ENCODE measurements at regions not wholly inside any gene's neighbourhood (a gene's known extent, or its start where the extent isn't known, plus 50 kb on each side); places are given as distances from the start of the nearest gene placed in this dataset.

DNA sequence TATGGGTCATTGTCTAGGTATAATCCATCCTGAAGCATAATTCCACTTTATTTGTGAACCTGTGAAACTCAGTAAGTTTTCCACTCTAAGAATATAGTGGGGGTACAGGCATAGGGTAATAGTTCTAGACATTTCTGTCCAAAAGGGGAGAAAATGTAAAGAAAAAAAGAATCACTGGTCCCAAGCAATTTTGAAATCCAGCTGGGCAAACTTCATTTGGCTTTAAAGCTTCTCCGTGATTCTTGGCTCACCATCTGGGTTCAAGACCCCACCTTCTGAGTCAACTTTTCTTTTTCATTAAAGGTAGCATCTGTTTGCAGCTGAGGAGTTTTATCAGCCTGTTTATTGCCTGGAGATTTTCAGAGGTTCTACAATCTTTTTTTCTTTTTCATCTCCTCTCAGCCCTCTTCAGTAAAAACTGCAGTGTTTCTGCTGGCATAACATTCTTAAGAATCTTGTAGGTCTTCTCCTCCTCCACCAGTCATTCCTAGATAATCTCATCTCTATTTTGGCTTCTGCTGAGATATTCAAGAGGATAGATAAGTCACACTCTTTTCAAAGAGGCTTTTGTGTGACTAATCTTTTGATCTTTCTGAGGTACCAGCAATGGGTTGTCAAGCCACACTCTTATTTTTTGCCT, 126.1 kb upstream of the PITX1 start:
- TF ChIP-seq POLR2AphosphoS5 (IDR thresholded peaks at IDR 0.05; ENCODE audit: low read depth, low read length) (no peak), FOXP2 (optimal IDR thresholded peaks at IDR 0.05; ENCODE audit: borderline replicate concordance, extremely low read depth, extremely low read length, insufficient read depth) (no peak), TAF1 (IDR thresholded peaks at IDR 0.05; ENCODE audit: borderline replicate concordance, insufficient read depth, low read length) (no peak), SIN3A (IDR thresholded peaks at IDR 0.05; ENCODE audit: borderline replicate concordance, insufficient read depth, low read length) (no peak)
- TF ChIP-seq, protein P1, sequence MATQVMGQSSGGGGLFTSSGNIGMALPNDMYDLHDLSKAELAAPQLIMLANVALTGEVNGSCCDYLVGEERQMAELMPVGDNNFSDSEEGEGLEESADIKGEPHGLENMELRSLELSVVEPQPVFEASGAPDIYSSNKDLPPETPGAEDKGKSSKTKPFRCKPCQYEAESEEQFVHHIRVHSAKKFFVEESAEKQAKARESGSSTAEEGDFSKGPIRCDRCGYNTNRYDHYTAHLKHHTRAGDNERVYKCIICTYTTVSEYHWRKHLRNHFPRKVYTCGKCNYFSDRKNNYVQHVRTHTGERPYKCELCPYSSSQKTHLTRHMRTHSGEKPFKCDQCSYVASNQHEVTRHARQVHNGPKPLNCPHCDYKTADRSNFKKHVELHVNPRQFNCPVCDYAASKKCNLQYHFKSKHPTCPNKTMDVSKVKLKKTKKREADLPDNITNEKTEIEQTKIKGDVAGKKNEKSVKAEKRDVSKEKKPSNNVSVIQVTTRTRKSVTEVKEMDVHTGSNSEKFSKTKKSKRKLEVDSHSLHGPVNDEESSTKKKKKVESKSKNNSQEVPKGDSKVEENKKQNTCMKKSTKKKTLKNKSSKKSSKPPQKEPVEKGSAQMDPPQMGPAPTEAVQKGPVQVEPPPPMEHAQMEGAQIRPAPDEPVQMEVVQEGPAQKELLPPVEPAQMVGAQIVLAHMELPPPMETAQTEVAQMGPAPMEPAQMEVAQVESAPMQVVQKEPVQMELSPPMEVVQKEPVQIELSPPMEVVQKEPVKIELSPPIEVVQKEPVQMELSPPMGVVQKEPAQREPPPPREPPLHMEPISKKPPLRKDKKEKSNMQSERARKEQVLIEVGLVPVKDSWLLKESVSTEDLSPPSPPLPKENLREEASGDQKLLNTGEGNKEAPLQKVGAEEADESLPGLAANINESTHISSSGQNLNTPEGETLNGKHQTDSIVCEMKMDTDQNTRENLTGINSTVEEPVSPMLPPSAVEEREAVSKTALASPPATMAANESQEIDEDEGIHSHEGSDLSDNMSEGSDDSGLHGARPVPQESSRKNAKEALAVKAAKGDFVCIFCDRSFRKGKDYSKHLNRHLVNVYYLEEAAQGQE (IDR thresholded peaks at IDR 0.05; ENCODE audit: insufficient read depth in 1 of 2, low read depth in 2 of 2, low read length in 2 of 2): no peak

DNA sequence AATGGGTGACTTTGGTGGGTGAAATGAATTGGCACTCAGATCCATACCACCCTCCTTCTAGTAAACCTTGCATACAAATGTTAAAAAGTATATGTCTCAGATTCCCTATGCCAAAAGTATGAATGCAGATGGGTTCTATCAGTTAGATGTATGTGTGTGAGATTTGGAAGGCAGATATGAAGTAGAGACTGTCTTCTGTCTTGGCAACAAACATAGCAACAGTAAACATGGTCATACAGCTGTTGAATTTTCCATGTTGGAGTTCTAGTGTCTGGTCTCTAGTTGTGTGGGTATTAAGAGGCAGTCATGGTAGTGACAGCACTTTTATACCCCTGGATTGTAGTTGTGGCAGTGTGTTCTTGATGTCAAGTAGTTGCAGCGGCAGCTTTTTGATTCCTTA, 125.6 kb upstream of the PITX1 start:
- TF ChIP-seq, protein P1 (IDR thresholded peaks at IDR 0.05; ENCODE audit: insufficient read depth in 1 of 2, low read depth in 2 of 2, low read length in 2 of 2): no peak

DNA sequence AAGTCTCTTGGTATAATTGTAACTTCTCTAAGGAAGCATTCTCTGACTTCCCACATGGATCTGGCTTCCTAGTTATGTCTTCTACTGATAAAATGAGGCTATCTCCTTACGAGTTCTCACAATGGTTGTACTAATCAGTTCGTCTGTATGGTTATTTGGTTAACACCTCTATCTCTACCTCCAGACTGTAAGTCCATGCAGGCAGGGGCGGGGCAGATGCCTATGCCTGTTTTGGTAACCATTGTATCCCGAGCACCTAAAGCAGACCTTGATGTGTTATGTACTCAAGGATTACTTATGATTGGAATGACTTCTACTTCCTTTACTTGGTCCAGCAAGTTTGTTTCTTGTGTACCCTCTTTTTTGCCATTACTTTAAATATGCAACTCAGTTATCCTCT, 125.0 kb upstream of the PITX1 start:
- TF ChIP-seq POLR2AphosphoS5 (IDR thresholded peaks at IDR 0.05; ENCODE audit: low read depth, low read length): no peak
- TF ChIP-seq, protein P1 (IDR thresholded peaks at IDR 0.05; ENCODE audit: insufficient read depth in 1 of 2, low read depth in 2 of 2, low read length in 2 of 2): no peak
- no peak for TF ChIP-seq TAF1 (IDR thresholded peaks at IDR 0.05; ENCODE audit: borderline replicate concordance, insufficient read depth, low read length)
- no peak for TF ChIP-seq SIN3A (IDR thresholded peaks at IDR 0.05; ENCODE audit: borderline replicate concordance, insufficient read depth, low read length)
- no peak for TF ChIP-seq FOXP2 (optimal IDR thresholded peaks at IDR 0.05; ENCODE audit: borderline replicate concordance, extremely low read depth, extremely low read length, insufficient read depth)

DNA sequence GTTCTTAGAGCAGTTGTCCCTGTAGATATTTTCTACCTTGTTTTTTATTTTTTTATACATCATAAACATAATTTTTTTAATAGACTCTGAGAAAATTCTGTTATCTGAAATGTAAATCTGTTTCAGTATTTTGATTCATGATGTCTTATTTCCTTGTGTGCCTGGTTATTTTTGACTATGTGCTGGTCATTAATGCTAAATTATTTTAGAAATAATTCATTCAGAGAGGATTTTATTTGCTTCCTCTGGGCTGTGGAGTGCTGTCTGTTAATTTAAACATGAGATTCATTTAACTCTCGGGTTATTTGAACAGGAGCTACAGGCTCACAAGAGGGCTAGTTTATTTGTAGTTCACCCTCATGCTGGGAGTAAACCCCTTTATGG, 124.3 kb upstream of the PITX1 start:
- TF ChIP-seq POLR2AphosphoS5 (IDR thresholded peaks at IDR 0.05; ENCODE audit: low read depth, low read length) (no peak), FOXP2 (optimal IDR thresholded peaks at IDR 0.05; ENCODE audit: borderline replicate concordance, extremely low read depth, extremely low read length, insufficient read depth) (no peak), TAF1 (IDR thresholded peaks at IDR 0.05; ENCODE audit: borderline replicate concordance, insufficient read depth, low read length) (no peak)
- TF ChIP-seq, protein P1 (IDR thresholded peaks at IDR 0.05; ENCODE audit: insufficient read depth in 1 of 2, low read depth in 2 of 2, low read length in 2 of 2): no peak
